ENCODE measurements at regions not wholly inside any gene's neighbourhood (a gene's known extent, or its start where the extent isn't known, plus 50 kb on each side); places are given as distances from the start of the nearest gene placed in this dataset.

- TF ChIP-seq, protein P1, sequence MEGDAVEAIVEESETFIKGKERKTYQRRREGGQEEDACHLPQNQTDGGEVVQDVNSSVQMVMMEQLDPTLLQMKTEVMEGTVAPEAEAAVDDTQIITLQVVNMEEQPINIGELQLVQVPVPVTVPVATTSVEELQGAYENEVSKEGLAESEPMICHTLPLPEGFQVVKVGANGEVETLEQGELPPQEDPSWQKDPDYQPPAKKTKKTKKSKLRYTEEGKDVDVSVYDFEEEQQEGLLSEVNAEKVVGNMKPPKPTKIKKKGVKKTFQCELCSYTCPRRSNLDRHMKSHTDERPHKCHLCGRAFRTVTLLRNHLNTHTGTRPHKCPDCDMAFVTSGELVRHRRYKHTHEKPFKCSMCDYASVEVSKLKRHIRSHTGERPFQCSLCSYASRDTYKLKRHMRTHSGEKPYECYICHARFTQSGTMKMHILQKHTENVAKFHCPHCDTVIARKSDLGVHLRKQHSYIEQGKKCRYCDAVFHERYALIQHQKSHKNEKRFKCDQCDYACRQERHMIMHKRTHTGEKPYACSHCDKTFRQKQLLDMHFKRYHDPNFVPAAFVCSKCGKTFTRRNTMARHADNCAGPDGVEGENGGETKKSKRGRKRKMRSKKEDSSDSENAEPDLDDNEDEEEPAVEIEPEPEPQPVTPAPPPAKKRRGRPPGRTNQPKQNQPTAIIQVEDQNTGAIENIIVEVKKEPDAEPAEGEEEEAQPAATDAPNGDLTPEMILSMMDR (IDR thresholded peaks at IDR 0.05; ENCODE audit: insufficient read depth, low read length) = no peak
- no peak overlapping the region for H3K4me3 ChIP-seq (ENCODE audit: low read depth, low read length)
- DNase-seq (ENCODE audit: low read depth) = no peak
These were observed 51.0 kb downstream of the CCDC54 start for GRCh38 chr3:107428051-107428858.

DNA sequence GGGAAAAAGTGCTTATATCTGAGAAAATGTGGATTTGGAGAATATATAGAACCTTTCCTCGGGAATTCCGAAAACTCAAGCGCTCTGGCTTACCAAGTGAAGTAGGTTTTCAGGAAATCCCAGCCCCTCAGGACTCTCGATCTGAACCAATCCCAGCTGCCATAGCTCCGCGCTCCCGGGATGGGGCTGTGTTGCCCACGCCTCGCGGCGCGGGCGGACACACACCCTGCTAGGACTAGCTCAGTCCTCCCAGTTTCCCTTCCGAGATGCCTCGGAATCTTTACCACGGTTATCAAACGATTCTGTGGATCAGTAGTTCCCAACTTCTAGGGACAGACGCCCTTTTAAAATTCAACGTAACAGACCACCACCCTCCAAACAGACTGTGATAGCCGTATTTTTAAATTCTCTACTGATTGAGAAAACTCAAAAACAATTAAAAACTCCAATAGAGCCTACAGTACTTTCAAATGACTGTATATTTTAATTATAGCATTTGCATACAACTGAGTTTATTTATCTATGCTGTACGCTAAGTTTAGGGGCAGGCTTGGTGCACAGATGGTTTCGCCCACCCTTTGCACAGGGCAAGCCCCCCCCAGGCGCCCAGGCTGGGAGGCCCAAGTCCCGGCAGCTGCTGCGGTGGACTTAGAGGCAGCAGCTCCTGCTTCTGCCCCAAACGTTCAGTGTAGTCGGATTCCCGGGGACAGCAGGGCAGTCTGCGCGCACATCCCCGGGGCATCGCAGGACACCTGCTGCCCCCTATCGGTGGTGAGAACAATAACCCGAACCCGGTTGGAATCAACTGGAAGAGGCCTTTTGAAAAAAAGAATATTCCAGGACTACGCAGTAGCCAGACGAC is 52.3 kb downstream of the CCDC54 start:
- TF ChIP-seq, protein P1 (IDR thresholded peaks at IDR 0.05; ENCODE audit: insufficient read depth, low read length) = peak; percentile 86
- peak overlapping the region; percentile 62 for H3K4me3 ChIP-seq (ENCODE audit: low read depth, low read length)
- DNase-seq (ENCODE audit: low read depth) = peak; percentile 86

DNA sequence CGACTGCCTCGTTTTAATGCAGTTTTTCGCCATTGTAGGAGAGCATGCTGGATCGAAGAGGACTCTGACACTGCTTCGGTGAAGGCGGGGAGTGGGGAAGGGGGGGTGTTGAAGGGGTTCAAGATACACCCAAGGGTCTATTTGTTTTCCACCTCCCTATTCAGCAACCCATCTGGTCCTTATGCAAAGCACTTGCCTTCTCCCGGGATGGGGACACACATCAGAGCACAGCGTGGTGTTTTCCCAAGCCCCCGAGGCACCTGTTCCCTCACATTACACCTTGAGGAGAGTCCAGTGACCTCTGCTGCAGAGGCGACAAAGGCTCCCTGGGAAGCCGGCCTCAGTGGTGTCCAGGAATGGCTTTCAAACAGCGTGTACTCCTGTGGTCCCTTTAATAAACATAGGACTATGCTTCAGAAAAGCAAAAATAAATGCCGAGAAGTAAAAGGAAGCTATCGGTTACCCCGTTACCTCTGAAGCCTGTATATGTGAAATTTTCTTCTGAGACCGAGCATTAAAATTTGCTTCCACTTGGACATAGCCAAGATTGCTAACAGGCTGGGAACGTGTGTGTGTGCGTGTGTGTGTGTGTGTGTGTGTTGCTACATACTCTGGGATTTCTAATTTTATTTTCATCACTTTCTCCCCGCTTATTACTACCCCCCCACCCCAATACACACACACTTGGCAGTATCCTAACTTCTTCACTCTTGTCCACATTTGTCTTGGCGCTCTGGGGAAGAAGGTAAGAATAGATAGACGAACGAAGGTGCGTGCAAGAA is 53.2 kb downstream of the CCDC54 start:
- H3K4me3 ChIP-seq (ENCODE audit: low read depth, low read length) = peak overlapping the region; percentile 62
- DNase-seq (ENCODE audit: low read depth) = peak; percentile 53
- TF ChIP-seq, protein P1 (IDR thresholded peaks at IDR 0.05; ENCODE audit: insufficient read depth, low read length) = no peak

GRCh38 chr3:107430996-107431245 is 53.7 kb downstream of the CCDC54 start:
- TF ChIP-seq, protein P1 (IDR thresholded peaks at IDR 0.05; ENCODE audit: insufficient read depth, low read length) = no peak
- peak overlapping the region; percentile 61 for H3K4me3 ChIP-seq (ENCODE audit: low read depth, low read length)
- no peak for DNase-seq (ENCODE audit: low read depth)

- peak overlapping the region; percentile 73 for H3K4me3 ChIP-seq (ENCODE audit: low read depth, low read length)
- TF ChIP-seq, protein P1 (IDR thresholded peaks at IDR 0.05; ENCODE audit: insufficient read depth, low read length) = peak; percentile 28
- DNase-seq (ENCODE audit: low read depth) = peak; percentile 59
These were observed 54.2 kb downstream of the CCDC54 start for GRCh38 chr3:107431246-107432012.

GRCh38 chr3:107432013-107432515 is 54.8 kb downstream of the CCDC54 start:
- TF ChIP-seq, protein P1 (IDR thresholded peaks at IDR 0.05; ENCODE audit: insufficient read depth, low read length) = no peak
- peak overlapping the region; percentile 73 for H3K4me3 ChIP-seq (ENCODE audit: low read depth, low read length)
- peak; percentile 16 for DNase-seq (ENCODE audit: low read depth)

All from fibroblast of the aortic adventitia (primary cell).